ENCODE measurements at regions not wholly inside any gene's neighbourhood (a gene's known extent, or its start where the extent isn't known, plus 50 kb on each side); places are given as distances from the start of the nearest gene placed in this dataset.

DNA sequence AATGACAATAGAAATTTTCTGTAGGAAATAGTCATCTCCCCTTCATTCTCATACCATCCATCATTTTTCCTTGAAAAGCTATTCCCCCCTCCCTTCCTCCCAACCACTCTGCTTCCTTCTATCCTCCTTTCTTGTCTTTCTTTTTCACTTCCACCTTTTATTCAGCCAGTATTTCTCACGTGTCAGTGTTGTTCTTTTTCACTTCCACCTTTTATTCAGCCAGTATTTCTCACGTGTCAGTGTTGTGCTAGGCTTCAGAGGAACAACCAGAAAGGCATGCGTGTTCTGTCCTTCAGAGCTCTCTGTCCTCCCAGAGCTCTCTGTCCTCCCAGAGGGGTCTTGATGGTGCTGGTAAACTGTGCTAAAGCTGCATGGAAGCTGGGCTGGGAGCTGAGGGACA is 419.6 kb downstream of the GADD45G start:
- Histone ChIP-seq H3K9ac (ENCODE audit: control insufficient read depth, extremely low read depth, insufficient read depth, low read length) (no peak overlapping the region), H3K9me3 (ENCODE audit: control insufficient read depth, low read depth, low read length) (peaks cover 11% of the 10 kb centered on the region), H3K27ac (ENCODE audit: control insufficient read depth, insufficient read depth, low read length) (no peak overlapping the region), H3K4me1 (ENCODE audit: control insufficient read depth, extremely low read depth, insufficient read depth, low read length) (peaks cover 35% of the 10 kb centered on the region), H4K20me1 (ENCODE audit: control insufficient read depth, extremely low read depth, insufficient read depth, low read length) (no peaks in the 10 kb centered on the region), H3K4me2 (ENCODE audit: control insufficient read depth, extremely low read depth, insufficient read depth, low read depth, low read length) (no peak overlapping the region), H3K9me1 (ENCODE audit: control insufficient read depth, extremely low read depth, insufficient read depth, low read length) (no peaks in the 10 kb centered on the region), H3K27me3 (ENCODE audit: control insufficient read depth, extremely low read depth, insufficient read depth, low read length) (no peaks in the 10 kb centered on the region), H3K79me2 (ENCODE audit: control insufficient read depth, insufficient read depth, low read length) (no peaks in the 10 kb centered on the region), H3K4me3 (ENCODE audit: control insufficient read depth in 2 of 3, extremely low read depth in 1 of 3, insufficient read depth in 2 of 3, low read depth in 1 of 3, low read length in 3 of 3) (no peak overlapping the region), H2AFZ (ENCODE audit: control insufficient read depth, low read length) (no peak overlapping the region), H3K36me3 (ENCODE audit: control insufficient read depth in 2 of 2, extremely low read depth in 1 of 2, insufficient read depth in 2 of 2, low read length in 2 of 2) (no peaks in the 10 kb centered on the region)
- FAIRE-seq (no peak), DNase-seq (ENCODE audit: low read depth, low spot score) (no peak)
- dilution Hi-C loops (cut with MboI; ENCODE audit: extremely low pct_ligation_motif_present, low sequenced_read_pairs): no loop called here
- no peak for TF ChIP-seq EZH2 (IDR thresholded peaks at IDR 0.05; ENCODE audit: low read length)
- TF ChIP-seq, protein P1, sequence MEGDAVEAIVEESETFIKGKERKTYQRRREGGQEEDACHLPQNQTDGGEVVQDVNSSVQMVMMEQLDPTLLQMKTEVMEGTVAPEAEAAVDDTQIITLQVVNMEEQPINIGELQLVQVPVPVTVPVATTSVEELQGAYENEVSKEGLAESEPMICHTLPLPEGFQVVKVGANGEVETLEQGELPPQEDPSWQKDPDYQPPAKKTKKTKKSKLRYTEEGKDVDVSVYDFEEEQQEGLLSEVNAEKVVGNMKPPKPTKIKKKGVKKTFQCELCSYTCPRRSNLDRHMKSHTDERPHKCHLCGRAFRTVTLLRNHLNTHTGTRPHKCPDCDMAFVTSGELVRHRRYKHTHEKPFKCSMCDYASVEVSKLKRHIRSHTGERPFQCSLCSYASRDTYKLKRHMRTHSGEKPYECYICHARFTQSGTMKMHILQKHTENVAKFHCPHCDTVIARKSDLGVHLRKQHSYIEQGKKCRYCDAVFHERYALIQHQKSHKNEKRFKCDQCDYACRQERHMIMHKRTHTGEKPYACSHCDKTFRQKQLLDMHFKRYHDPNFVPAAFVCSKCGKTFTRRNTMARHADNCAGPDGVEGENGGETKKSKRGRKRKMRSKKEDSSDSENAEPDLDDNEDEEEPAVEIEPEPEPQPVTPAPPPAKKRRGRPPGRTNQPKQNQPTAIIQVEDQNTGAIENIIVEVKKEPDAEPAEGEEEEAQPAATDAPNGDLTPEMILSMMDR (optimal IDR thresholded peaks at IDR 0.05 in 1 of 3, IDR thresholded peaks at IDR 0.05 in 1 of 3, conservative IDR thresholded peaks at IDR 0.05 in 1 of 3; ENCODE audit: extremely low read depth in 1 of 3, insufficient read depth in 2 of 3, low read length in 3 of 3): no peak

DNA sequence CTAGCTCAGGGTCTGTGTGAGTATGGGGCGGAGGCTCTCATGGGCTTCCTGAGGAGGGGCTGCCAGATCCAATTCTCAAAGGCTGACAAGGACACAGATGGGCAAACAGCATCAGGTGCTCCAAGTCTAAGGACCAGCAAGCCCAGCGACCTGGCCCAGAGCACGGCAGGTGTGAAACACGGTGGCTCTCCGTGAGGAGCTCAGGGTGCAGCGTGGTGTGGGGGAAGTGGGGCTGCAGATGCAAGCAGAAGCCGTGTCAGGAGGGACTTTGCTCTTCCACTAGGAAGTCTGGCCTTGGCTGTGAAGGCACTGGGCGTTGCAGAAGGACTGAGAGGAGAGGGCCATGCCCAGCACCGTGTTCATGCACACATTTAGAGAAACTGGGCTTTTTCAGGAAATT is 420.0 kb downstream of the GADD45G start:
- TF ChIP-seq, protein P1 (optimal IDR thresholded peaks at IDR 0.05 in 1 of 3, IDR thresholded peaks at IDR 0.05 in 1 of 3, conservative IDR thresholded peaks at IDR 0.05 in 1 of 3; ENCODE audit: extremely low read depth in 1 of 3, insufficient read depth in 2 of 3, low read length in 3 of 3): no peak
- TF ChIP-seq EZH2 (IDR thresholded peaks at IDR 0.05; ENCODE audit: low read length): no peak
- no peak overlapping the region for H2AFZ ChIP-seq (ENCODE audit: control insufficient read depth, low read length)
- H3K36me3 ChIP-seq (ENCODE audit: control insufficient read depth in 2 of 2, extremely low read depth in 1 of 2, insufficient read depth in 2 of 2, low read length in 2 of 2): no peaks in the 10 kb centered on the region
- dilution Hi-C loops (cut with MboI; ENCODE audit: extremely low pct_ligation_motif_present, low sequenced_read_pairs): no loop called here
- H3K9me3 ChIP-seq (ENCODE audit: control insufficient read depth, low read depth, low read length): peaks cover 11% of the 10 kb centered on the region
- no peak overlapping the region for H3K9ac ChIP-seq (ENCODE audit: control insufficient read depth, extremely low read depth, insufficient read depth, low read length)
- no peaks in the 10 kb centered on the region for H3K9me1 ChIP-seq (ENCODE audit: control insufficient read depth, extremely low read depth, insufficient read depth, low read length)
- no peak for FAIRE-seq
- H3K4me2 ChIP-seq (ENCODE audit: control insufficient read depth, extremely low read depth, insufficient read depth, low read depth, low read length): no peak overlapping the region
- no peaks in the 10 kb centered on the region for H3K27me3 ChIP-seq (ENCODE audit: control insufficient read depth, extremely low read depth, insufficient read depth, low read length)
- no peaks in the 10 kb centered on the region for H3K79me2 ChIP-seq (ENCODE audit: control insufficient read depth, insufficient read depth, low read length)
- no peaks in the 10 kb centered on the region for H4K20me1 ChIP-seq (ENCODE audit: control insufficient read depth, extremely low read depth, insufficient read depth, low read length)
- no peak overlapping the region for H3K4me3 ChIP-seq (ENCODE audit: control insufficient read depth in 2 of 3, extremely low read depth in 1 of 3, insufficient read depth in 2 of 3, low read depth in 1 of 3, low read length in 3 of 3)
- peaks cover 39% of the 10 kb centered on the region for H3K4me1 ChIP-seq (ENCODE audit: control insufficient read depth, extremely low read depth, insufficient read depth, low read length)
- no peak for DNase-seq (ENCODE audit: low read depth, low spot score)
- H3K27ac ChIP-seq (ENCODE audit: control insufficient read depth, insufficient read depth, low read length): no peak overlapping the region

All from keratinocyte (primary cell).